Heart left ventricle (tissue), 16 donors: ENCODE measurements at regions not wholly inside any gene's neighbourhood (a gene's known extent, or its start where the extent isn't known, plus 50 kb on each side); places are given as distances from the start of the nearest gene placed in this dataset.
A peak's percentile ranks its signal among the peaks of the same experiment; 100 is the strongest.

Experiments
- ATAC-seq, 4 donors: fragments of 200-7000 bp; cut with Tn5 transposase; one replicate each; pipeline ENCODE4 v1.9.1; 2020 to 2022; ENCODE audit warnings: moderate library complexity in 4 of 4, mild to moderate bottlenecking in 3 of 4, moderate number of reproducible peaks in 1 of 4
- DNase-seq, 5 donors: peaks; one replicate each; pipeline ENCODE4 v3.0.0-alpha.2; 2020
- H3K27ac ChIP-seq, 12 donors: fragments of 200-600 bp; sonication (generic) in 4 of 12; one replicate each; pipeline versions ENCODE4 v1.5.0 to v1.8.0; 2016 to 2022; ENCODE audit warnings: mild to moderate bottlenecking in 2 of 12
- H3K27me3 ChIP-seq, 9 donors: fragments of 200-600 bp; sonication (generic) in 2 of 9; one replicate each; pipeline versions ENCODE4 v1.5.1 to v1.8.0; 2016 to 2022; ENCODE audit warnings: mild to moderate bottlenecking in 3 of 9
- H3K36me3 ChIP-seq, 9 donors: fragments of 200-600 bp; sonication (generic) in 2 of 9; one replicate each; pipeline versions ENCODE4 v1.5.0 to v1.8.0; 2018 to 2022; ENCODE audit warnings: mild to moderate bottlenecking in 2 of 9
- H3K4me1 ChIP-seq, 12 donors: fragments of 200-600 bp; sonication (generic) in 4 of 12; one replicate each; pipeline versions ENCODE4 v1.5.0 to v1.8.0; 2016 to 2022; ENCODE audit warnings: mild to moderate bottlenecking in 3 of 12
- H3K4me3 ChIP-seq, 12 donors: fragments of 200-600 bp; sonication (generic) in 4 of 12; one replicate each; pipeline versions ENCODE4 v1.5.0 to v1.8.0; 2017 to 2022; ENCODE audit warnings: mild to moderate bottlenecking in 9 of 12, moderate library complexity in 4 of 12
- H3K9me3 ChIP-seq, 12 donors: fragments of 200-600 bp; sonication (generic) in 4 of 12; one replicate each; pipeline versions ENCODE4 v1.5.0 to v1.8.0; 2016 to 2022; ENCODE audit warnings: mild to moderate bottlenecking in 1 of 12
- POLR2A ChIP-seq, 2 donors: fragments of 450-650 bp; IDR thresholded peaks; one replicate each; pipeline ENCODE4 v1.6.1; 2017; ENCODE audit warnings: antibody characterized with exemption in 2 of 2, mild to moderate bottlenecking in 2 of 2, moderate library complexity in 2 of 2
- WGBS, 4 donors: extraction: QIAGEN DNeasy Blood & Tissue Kit in 2 of 4; methylation state at CpG; one replicate each; pipeline versions ENCODE4 v1.1.5 to v1.1.7; 2013 to 2018; 5-methylcytosine and 5-hydroxymethylcytosine counted together
- intact Hi-C, 10 donors: fragments of 100-400 bp; cut with DNase I; formaldehyde crosslinking; loops; one replicate each; pipeline versions ENCODE4 v1.11.1 to v1.14.2; 2022
- TF ChIP-seq, protein P1 (sequence below), 12 donors: fragments of 200-600 bp; sonication (generic) in 4 of 12; IDR thresholded peaks; one replicate each; pipeline versions ENCODE4 v1.5.0 to v1.8.0; 2018 to 2022; ENCODE audit warnings: antibody characterized with exemption in 12 of 12, mild to moderate bottlenecking in 5 of 12
- donor health status: ischemic (EF 13 %, LVEDD 7.1; RV severe dilation, severe dysfunction).
- donor health status: healthy with polysubstance abuse.
- donor health status: DM: no; HTN: yes; CAD: no.
- donor health status: DM: no; HTN: no; CAD: no.
- donor health status: ischemic (EF 25% LVEDD 6.9; RV normal size, moderate dysfunction).
- donor health status: ischemic (EF 25% LVEDD 5.7; RV mildly dilated, moderate dysfunction).
- donor health status: healthy.
- donor health status: DM: yes; HTN: yes; CAD: no.
- donor health status: ischemic (EF 35%, LVEDD 5.7; RV mildly dilated, moderate dysfunction).
- donor health status: nonischemic (EF 11% LVEDD 7.7; RV severe dilation, severe dysfunction).
- donor health status: DM: yes; HTN: yes; CAD: no.
- donor health status: PGD.
- donor health status: ischemic (EF 29% LVEDD 5.4; RV normal size, mild dysfunction).
- donor health status: nonischemic (EF 23%, LVEDD 6.1; RV moderate dilation, normal function).

DNA sequence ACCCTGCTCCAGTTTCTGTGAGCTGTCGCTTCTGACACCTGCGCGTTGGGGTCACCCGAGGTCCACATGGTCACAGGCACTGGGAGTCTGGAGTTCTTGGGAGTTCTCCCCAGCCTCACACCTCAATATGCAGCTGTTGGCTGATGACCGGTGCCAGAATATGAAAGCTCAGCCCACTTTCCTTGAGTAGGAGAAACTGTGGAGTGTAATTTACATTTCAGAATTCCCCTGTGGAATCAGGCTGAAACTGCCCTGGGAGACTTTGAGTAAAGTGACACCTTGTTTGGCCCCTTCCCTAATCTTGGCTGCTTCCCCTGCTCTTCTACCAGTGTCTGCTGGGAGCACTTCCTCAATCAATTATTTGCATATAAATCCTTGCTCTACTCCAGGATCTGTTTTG lies 255.9 kb downstream of the NFKBIZ start:
- H3K27ac ChIP-seq = no peak overlapping the region
- ATAC-seq = no peak
- no peaks in the 10 kb centered on the region for H3K27me3 ChIP-seq

DNA sequence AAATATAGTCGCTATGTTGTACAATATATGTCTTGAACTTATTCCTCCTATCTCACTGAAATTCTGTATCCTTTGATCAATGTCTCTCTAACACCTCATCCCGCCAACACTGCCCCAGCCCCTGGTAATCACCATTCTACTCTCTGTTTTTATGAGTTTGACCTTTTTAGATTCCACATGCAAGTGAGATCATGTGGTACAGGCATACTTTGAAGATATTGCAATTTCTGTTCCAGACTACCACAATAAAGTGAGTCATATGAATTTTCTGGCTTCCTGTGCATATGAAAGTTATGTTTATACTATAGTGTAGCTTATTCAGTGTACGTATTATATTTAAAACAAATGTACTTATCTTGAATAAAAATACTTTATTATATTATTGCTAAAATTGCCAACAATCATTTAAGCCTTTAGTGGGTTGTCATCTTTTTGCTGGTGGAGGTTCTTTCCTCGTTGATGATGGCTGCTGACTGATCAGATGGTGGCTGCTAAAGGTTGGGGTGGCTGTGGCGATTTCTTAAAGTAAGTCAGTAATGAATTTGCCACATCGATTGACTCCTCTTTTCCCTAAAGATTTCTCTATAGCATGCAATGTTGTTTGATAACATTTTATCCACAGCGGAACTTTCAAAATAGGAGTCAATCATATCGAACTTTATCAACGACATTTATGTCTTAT lies 257.2 kb downstream of the NFKBIZ start:
- no peak overlapping the region for H3K4me3 ChIP-seq
- no peak for ATAC-seq
- no peak for DNase-seq
- no peaks in the 10 kb centered on the region for H3K4me1 ChIP-seq
- H3K27ac ChIP-seq = no peak overlapping the region
- TF ChIP-seq, protein P1, sequence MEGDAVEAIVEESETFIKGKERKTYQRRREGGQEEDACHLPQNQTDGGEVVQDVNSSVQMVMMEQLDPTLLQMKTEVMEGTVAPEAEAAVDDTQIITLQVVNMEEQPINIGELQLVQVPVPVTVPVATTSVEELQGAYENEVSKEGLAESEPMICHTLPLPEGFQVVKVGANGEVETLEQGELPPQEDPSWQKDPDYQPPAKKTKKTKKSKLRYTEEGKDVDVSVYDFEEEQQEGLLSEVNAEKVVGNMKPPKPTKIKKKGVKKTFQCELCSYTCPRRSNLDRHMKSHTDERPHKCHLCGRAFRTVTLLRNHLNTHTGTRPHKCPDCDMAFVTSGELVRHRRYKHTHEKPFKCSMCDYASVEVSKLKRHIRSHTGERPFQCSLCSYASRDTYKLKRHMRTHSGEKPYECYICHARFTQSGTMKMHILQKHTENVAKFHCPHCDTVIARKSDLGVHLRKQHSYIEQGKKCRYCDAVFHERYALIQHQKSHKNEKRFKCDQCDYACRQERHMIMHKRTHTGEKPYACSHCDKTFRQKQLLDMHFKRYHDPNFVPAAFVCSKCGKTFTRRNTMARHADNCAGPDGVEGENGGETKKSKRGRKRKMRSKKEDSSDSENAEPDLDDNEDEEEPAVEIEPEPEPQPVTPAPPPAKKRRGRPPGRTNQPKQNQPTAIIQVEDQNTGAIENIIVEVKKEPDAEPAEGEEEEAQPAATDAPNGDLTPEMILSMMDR (IDR thresholded peaks at IDR 0.05) = no peak
- no peak for TF ChIP-seq POLR2A (IDR thresholded peaks at IDR 0.05)
- H3K27me3 ChIP-seq = no peaks in the 10 kb centered on the region
- H3K36me3 ChIP-seq = no peaks in the 10 kb centered on the region
- H3K9me3 ChIP-seq = peaks cover 0 to 17% (median 4%) of the 10 kb centered on the region in 12 donors
- 91 to 93% (median 92%) methylated on average over 9 of the region's 9 CpGs for WGBS, 4 donors
- intact Hi-C loops = loop anchor here in 1 of 10 donors (10.0 kb wide), 1 partner anchor 242 kb away; no protein-coding TSS in a partner anchor

More for the DNA sequence above, 255.9 kb downstream of the NFKBIZ start:
- WGBS, 4 donors = 81 to 89% (median 84%) methylated on average over 5 of the region's 5 CpGs
- intact Hi-C loops = loop anchor here in 1 of 10 donors (10.0 kb wide), 1 partner anchor 240 kb away; no protein-coding TSS in a partner anchor
- TF ChIP-seq, protein P1 (IDR thresholded peaks at IDR 0.05) = no peak
- TF ChIP-seq POLR2A (IDR thresholded peaks at IDR 0.05) = no peak
- Histone ChIP-seq H3K36me3 (no peaks in the 10 kb centered on the region), H3K9me3 (peaks cover 0 to 17% (median 4%) of the 10 kb centered on the region in 12 donors), H3K4me3 (no peak overlapping the region), H3K4me1 (no peaks in the 10 kb centered on the region)
- DNase-seq = no peak

DNA sequence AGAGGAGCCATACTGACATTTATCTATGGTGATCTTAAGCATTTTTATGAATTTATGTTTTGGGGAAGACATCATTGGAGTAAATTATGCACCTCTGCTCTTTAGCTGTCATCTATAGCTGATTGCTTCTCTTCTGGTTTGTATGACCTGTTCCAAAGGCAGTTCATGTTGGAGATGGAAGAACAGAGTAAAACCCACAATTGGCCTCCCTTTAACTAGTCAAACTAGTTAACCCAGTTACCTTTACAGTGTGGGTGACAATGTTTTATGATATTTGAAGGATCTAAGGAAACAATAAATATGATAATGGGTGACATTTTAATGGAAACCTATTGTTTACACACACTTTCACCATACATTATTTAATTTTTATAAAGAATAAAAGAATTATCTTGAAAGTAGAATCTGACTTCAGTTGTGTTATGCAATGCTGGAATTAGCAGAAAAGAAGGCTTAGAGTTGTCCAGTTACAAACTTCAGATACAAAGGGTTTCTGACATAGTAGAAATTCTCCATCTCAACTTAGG lies 263.5 kb downstream of the NFKBIZ start:
- no peak for ATAC-seq
- H3K4me1 ChIP-seq = peaks cover 0 to 9% (median 0%) of the 10 kb centered on the region in 12 donors
- no peak for TF ChIP-seq POLR2A (IDR thresholded peaks at IDR 0.05)
- TF ChIP-seq, protein P1 (IDR thresholded peaks at IDR 0.05) = no peak
- H3K9me3 ChIP-seq = peaks cover 0 to 8% (median 1%) of the 10 kb centered on the region in 12 donors
- intact Hi-C loops = no loop called here
- H3K27me3 ChIP-seq = no peaks in the 10 kb centered on the region
- H3K36me3 ChIP-seq = no peaks in the 10 kb centered on the region
- no peak for DNase-seq
- H3K4me3 ChIP-seq = no peak overlapping the region
- no peak overlapping the region for H3K27ac ChIP-seq

DNA sequence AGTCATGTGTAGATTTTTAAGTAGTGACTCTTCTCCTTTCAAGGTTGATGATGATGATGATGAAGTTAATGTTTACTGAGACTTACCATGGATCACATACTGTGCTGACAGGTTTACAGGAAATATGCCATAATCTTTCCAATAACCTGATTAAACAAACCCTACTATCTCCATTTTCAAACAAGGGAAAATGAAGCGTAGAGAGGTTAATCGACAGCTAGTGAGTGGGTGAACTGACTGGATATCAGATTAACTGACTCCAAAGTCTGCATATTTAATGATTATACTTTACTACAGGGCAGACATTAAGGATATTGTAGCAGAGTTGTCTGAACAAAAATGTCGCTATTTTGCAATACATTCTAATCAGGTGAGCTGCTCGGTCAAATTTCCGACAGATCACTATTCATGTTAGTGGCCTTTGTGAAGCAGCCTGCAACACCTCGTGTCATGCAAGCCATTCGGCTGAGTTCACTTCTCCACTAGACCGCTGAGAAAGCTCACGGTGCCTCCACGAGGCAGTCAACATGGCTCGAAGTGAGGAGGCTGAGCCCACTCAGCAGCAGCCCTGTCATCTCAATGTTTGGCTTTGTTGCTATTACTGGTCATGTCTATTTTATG lies 264.2 kb downstream of the NFKBIZ start:
- no peaks in the 10 kb centered on the region for H3K36me3 ChIP-seq
- no peaks in the 10 kb centered on the region for H3K27me3 ChIP-seq
- H3K27ac ChIP-seq = peak overlapping the region in 3 of 12 donors; percentile 4 to 31 (median 18)
- no peak overlapping the region for H3K4me3 ChIP-seq
- no peak for ATAC-seq
- intact Hi-C loops = no loop called here
- DNase-seq = no peak
- WGBS, 4 donors = 81 to 85% (median 83%) methylated on average over 11 of the region's 11 CpGs
- TF ChIP-seq, protein P1 (IDR thresholded peaks at IDR 0.05) = no peak
- no peak for TF ChIP-seq POLR2A (IDR thresholded peaks at IDR 0.05)
- peaks cover 0 to under 1% (median 0%) of the 10 kb centered on the region in 12 donors for H3K9me3 ChIP-seq
- H3K4me1 ChIP-seq = peaks cover 0 to 9% (median 0%) of the 10 kb centered on the region in 12 donors
